ENCODE measurements at regions not wholly inside any gene's neighbourhood (a gene's known extent, or its start where the extent isn't known, plus 50 kb on each side); places are given as distances from the start of the nearest gene placed in this dataset.
"Not testable (repeated sequence)": the region's sequence is repeated elsewhere in the genome, so short reads cannot be mapped to it uniquely, and the experiment has no call there.

GRCh38 chrX:45479835-45480422, 279.3 kb upstream of the DIPK2B start:
- no peak for DNase-seq

GRCh38 chrX:45479196-45479834, 278.6 kb upstream of the DIPK2B start:
- no peak for DNase-seq

- DNase-seq: no peak
These were observed 272.3 kb upstream of the DIPK2B start for GRCh38 chrX:45472968-45473367.

GRCh38 chrX:45467537-45467936, 266.9 kb upstream of the DIPK2B start:
- not testable (repeated sequence) for DNase-seq

- not testable (repeated sequence) for DNase-seq
These were observed 255.1 kb upstream of the DIPK2B start for GRCh38 chrX:45455732-45456131.

GRCh38 chrX:45454290-45454689, 253.6 kb upstream of the DIPK2B start:
- no peak for DNase-seq

- DNase-seq: no peak
These were observed 249.3 kb upstream of the DIPK2B start for GRCh38 chrX:45449982-45450381.

GRCh38 chrX:45447995-45448394, 247.3 kb upstream of the DIPK2B start:
- DNase-seq: no peak

- DNase-seq: no peak
These were observed 246.7 kb upstream of the DIPK2B start for GRCh38 chrX:45447331-45447730.

- DNase-seq: peak; percentile 30
These were observed 245.2 kb upstream of the DIPK2B start for GRCh38 chrX:45445745-45446412.

GRCh38 chrX:45437186-45437585, 236.5 kb upstream of the DIPK2B start:
- no peak for DNase-seq

- no peak for DNase-seq
These were observed 234.8 kb upstream of the DIPK2B start for GRCh38 chrX:45435481-45435880.

- no peak for DNase-seq
These were observed 233.6 kb upstream of the DIPK2B start for GRCh38 chrX:45434231-45434630.

GRCh38 chrX:45428831-45429230, 228.2 kb upstream of the DIPK2B start:
- DNase-seq: no peak

- DNase-seq: no peak
These were observed 223.7 kb upstream of the DIPK2B start for GRCh38 chrX:45424326-45424725.

GRCh38 chrX:45422216-45422925, 221.7 kb upstream of the DIPK2B start:
- DNase-seq: no peak

- no peak for DNase-seq
These were observed 221.1 kb upstream of the DIPK2B start for GRCh38 chrX:45421806-45422205.

- no peak for DNase-seq
These were observed 203.5 kb upstream of the DIPK2B start for GRCh38 chrX:45404206-45404605.

GRCh38 chrX:45401923-45402322, 201.2 kb upstream of the DIPK2B start:
- DNase-seq: no peak

- not testable (repeated sequence) for DNase-seq
These were observed 200.5 kb upstream of the DIPK2B start for GRCh38 chrX:45400951-45401725.

GRCh38 chrX:45400027-45400779, 199.5 kb upstream of the DIPK2B start:
- peak; percentile 20 for DNase-seq

Measured in left kidney (tissue), 1 donor.